DMS153 treated with DMSO at 0.1 percent for 48 hours (cell line): ENCODE measurements at regions not wholly inside any gene's neighbourhood (a gene's known extent, or its start where the extent isn't known, plus 50 kb on each side); places are given as distances from the start of the nearest gene placed in this dataset.
"Not testable (repeated sequence)": the region's sequence is repeated elsewhere in the genome, so short reads cannot be mapped to it uniquely, and the experiment has no call there.

ENCODE experiments used
- DNase-seq: peaks from one replicate; lab custom pipeline; 2025; ENCODE audit not compliant: unreplicated experiment; lab: John Stamatoyannopoulos, UW

DNA sequence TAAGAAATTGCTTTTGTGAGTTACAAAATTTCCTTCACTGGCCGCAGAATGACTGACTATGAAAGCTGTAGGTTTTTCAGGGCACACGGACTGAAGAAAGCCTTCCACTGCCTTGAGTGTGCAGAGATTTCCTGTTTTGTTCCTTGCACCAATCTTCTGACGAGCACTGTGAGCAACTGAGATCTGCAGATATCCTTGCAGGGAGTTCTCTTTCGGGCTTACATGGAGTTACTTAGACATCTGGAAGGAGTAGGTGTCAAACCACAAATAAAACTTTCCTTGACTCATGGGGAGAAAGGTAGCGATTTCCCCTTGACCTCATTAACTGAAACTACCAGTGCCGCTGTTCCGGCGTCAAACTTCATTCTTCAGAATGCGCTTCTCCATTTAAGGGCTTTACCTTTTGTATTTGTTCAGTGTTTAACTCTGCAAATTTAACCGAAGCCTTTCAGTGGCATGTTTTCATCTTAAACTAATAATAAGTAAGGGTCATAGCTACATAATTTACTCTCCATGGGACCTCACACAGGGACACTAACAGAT, 1175.3 kb downstream of the GATA3 start:
- no peak for DNase-seq

DNA sequence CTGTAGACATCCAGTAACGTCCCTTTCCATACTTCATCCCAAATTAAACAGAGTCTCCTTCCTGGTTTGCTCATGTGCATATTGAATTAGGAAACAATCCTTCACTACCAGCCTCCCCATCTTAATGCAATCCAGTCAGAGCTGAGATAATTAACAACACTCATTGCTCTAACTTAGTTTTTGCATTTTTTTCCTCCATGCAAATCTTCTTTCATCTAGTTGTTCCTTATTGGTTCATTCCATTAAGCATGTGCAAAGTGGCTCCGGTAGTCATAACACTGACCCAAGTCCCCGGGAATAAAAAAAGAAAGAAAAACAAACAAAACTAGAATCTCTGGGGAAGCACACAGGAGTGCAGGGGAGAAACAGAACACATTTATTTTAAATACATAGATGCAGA, 1176.1 kb downstream of the GATA3 start:
- no peak for DNase-seq

DNA sequence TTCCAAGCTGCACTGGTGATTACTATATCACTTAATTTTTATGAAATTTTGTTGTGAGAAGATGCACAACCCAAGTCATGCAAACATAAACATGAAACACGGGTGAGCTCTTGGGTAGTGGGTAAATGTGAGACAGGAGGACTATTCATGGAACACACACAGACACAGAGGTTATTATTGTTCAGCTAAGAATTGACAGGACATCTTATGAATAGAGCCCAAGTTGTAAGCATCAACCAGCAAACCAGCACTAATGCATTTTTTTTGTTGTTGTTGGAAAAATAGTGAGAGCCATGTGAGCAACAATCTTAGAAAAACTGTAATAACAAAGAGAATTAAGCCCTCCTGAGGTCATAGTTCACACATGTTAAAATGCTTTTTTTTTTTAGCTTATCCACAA, 1179.7 kb downstream of the GATA3 start:
- no peak for DNase-seq

DNA sequence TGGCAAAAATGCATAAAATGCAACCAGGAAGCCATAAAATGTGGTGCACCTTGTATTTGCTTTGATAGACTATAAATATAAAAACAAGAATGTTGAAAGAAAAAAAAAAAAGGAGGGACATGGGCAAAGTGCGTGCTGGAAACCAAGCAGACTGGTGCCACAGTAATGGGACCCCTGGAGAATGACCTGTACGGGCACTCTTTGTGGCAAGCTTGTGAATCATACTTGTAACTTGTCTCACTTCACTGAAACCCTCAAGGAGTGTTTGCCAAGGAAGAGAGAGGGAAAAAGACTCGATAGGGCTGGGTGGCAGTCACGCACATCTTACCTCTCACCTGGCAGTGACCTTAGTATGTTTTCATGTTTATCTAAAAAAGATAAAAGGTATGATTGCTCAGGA, 1183.6 kb downstream of the GATA3 start:
- DNase-seq = no peak

DNA sequence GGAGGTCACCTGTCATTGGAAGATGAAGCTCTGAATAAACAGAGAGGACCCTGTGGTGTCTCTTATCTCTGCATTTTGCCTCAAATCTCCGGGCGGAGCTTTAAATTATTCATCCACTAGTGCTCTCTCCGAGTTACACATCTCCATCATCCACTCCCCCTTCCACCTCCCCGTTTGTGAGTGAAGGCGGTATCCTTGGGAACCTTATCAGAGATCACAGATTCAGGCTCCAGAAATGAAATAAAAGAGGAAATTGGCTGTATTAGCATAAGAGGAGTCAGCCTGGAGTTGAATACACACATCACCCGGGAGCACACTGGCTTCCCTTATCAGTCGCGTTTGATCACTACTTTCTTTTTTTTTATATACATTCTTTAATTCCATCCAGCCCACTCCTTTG, 1184.8 kb downstream of the GATA3 start:
- DNase-seq = no peak

DNA sequence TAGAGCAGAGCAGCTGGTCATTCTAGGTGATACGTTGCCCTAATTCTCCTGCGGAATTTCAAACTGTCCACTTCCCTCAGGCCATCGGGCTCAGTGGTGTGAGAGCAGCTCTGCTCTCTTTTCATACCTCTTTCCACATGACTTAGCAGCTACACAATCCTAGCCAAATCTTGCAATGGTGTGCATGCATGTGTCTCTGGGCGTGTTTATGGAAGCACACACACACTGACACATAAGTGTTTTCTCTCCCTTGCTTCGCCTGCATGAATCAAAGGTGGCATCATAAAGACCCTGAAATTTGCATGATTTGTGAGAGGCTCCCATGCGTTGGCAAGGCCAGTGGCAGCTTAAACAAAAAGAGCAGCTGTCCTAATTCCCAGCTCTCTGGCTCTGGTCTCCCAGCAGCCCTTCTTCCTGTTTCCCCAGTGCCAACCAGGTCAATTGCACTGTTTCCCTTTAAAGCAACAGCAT, 1189.5 kb downstream of the GATA3 start:
- no peak for DNase-seq

DNA sequence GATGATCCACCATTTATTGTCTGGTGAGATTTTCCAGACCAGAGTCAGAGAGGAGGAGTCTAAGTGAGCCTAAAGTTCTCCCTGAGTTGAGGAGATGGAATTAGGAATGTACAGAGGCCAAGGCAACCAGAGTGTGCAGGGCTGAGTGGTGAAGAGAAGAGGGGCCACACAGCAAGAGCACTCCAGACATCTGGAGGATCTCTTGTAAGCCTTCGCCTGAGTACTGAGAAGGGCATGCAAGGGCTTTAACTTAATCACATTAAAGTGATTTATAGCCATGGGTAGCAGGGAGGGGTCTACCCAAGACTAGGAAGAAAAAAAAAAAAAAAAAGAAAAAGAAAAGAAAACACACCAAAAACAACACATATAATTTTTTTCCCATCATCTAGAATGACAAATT, 1190.4 kb downstream of the GATA3 start:
- DNase-seq = no peak

DNA sequence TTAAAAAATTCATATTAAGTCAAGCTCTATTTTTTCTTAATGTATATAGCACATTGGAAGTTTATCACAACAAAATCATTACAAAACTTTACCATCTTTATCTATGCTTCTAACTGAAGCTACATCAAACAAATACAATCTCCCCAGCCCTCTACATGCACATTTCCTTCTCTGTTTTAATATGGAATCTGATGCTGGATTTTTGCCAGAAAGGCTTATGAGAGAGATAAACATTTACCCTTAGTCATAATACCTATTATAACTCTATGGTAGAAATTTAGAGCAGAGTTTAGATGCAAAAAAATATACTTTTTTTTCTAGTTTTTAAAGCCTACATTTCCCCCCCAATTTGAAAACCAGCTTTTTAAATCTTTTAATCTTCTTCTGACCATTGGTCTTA, 1198.6 kb downstream of the GATA3 start:
- no peak for DNase-seq

DNA sequence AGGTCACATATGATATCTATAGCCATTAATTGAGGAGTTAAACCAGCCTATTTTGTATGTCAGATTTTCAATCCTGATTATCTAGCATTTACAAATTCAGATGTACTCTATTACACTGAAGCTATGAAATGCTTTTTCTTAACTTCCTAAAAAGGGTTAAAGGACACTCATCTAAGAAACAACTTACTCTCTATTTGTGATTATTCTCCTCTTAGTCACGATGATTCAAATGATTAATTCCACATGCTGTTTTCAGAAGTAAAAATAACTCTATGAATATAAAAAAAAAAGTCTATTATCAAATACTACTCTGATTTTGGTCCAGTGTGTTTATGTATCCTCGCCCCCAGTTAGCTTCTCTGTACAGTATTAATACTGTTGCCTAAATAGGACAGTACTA, 1199.9 kb downstream of the GATA3 start:
- no peak for DNase-seq

DNA sequence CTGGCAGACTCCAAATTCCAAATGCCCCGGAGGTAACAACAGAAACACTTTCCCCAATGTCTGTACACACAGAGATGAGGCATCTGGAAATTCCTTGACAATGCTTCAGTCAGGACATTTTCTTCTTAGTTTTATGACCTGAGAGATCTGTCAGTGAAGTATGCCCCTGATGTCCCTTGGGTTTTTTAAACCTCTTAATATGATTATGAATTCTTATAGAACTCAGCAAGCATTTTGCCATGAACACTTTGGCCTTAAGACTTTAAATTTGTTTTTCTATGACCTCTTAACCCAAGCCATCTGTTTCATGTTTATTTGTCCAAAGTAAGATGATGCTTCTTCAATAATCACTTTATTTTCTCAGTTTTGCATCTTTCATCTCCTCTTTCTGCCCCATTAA, 1206.2 kb downstream of the GATA3 start:
- DNase-seq = no peak

DNA sequence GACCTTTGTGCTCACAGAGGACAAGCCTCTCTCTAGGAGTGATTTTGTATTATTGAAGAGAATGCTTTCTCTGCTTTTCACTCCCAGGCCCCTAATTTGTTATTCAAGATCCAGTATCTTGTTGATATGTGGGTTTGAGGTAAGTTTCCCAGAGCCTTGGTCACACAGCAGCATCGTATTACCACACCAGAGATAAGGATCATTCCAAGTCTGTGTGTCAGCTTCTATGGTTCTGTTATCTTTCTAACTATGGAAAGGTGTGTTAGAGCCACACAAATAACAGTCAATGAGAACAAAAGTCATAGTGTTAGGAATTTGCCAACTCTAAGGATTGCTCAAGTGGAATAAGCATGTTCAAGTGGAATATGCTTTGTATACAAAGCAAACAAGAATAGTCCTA, 1208.3 kb downstream of the GATA3 start:
- DNase-seq = no peak

DNA sequence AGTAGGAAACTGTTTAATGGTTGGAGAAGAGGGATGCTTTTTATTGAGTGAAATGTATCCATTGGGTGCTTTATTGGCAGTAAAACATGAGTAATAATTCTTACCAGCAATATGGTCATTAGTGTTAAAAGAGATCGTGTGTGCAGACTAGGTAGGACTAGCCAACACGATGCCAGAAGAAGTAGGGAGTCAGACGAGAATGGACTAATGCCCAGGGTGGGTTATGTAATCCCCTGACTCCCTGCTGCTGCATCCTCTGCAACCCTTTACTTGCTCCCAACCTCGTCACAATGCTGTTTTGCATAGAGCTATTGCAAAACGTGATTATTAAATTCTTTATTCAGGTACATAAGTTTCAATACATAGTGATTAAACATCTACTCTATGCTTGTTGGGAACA, 1213.7 kb downstream of the GATA3 start:
- no peak for DNase-seq

DNA sequence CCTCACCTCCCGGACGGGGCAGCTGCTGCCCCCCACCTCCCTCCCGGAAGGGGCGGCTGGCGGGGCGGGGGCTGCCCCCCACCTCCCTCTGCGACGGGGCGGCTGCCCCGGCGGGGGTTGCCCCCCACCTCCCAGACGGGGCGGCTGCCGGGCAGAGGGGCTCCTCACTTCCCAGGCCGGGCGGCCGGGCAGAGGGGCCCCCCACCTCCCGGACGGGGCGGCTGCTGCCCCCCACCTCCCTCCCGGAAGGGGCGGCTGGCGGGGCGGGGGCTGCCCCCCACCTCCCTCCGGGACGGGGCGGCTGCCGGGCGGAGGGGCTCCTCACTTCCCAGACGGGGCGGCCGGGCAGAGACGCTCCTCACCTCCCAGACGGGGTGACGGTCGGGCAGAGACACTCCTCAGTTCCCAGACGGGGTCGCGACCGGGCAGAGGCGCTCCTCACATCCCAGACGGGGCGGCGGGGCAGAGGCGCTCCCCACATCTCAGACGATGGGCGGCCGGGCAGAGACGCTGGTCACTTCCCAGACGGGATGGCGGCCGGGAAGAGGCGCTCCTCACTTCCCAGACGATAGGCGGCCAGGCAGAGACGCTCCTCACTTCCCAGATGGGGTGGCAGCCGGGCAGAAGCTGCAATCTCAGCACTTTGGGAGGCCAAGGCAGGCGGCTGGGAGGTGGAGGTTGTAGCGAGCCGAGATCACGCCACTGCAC, 1218.8 kb downstream of the GATA3 start:
- not testable (repeated sequence) for DNase-seq

DNA sequence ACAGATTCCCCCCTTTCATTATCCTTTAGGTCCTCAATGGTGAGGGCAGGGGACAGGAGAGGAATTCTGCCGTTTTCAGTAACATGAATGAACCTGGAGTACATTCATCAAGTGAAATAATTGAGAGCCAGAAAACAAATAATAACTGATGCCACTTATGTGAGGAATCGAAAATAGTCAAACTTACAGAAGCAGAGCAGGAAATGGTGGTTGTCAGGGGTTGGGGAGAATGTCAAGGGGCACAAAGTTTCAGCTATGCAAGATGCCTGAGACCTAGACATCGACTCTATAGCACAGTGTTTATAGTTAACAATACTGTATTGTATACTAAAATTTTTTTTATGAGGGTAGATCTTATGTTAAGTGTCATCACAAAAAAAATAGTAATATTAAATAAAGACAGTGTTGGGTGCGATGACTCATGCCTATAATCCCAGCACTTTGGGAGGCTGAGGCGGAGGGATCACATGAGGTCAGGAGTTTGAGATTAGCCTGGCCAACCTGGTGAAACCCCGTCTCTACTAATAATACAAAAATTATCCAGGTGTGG, 1219.8 kb downstream of the GATA3 start:
- DNase-seq = no peak

DNA sequence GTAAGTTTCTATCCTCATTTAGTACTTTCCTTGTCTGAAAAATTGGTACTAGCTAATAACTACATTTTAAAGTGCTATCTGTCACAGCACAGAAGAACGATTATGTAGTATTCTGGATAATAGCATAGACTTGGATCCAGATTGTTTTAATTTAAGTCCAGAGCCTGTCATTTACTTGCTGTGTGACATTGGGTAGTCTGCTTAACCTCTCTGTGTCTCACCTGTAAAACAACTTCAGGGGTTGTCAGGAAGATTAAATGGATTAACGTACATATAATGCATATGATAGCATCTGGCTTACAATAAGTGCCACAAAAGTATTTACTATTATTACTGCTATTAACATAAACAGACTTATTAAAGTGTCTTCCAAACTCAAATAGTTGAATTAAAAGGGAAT, 1221.4 kb downstream of the GATA3 start:
- DNase-seq = no peak

DNA sequence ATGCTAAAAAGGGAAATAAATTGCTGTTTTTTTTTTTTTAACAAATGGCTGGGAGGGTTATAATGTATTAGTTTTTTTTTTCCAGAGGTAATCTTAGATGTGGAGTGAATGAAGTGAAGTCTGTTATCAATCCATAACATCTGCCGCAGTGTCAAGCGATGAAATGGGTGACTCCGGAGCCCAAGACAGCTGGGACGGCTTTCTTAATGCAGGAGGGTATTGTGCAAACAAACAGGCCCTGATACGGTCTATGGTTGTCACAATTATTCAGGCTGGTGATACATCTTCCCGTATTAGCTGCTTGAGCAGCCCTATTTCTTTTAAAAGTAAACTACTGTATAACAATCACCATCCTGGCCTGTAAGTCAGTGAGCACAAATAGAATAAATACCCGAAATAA, 1231.2 kb downstream of the GATA3 start:
- no peak for DNase-seq

DNA sequence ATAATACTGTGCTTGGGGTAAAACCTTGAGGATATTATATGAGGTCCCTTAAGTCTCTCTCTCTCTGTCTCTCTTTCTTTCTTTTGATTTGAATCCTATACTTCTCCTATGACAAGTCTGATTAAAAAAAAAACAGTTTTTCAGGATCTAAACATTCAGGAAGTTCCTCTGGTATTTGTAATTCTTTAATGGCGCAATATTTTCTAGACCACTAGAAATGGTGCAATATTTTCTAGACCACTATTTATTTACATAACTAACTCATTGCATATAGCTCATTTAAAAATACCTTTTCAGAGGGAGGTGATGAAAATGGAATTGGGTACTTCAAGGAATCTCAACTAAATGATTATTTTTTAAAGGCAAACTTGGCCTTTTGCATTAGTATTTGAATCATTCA, 1235.3 kb downstream of the GATA3 start:
- no peak for DNase-seq

DNA sequence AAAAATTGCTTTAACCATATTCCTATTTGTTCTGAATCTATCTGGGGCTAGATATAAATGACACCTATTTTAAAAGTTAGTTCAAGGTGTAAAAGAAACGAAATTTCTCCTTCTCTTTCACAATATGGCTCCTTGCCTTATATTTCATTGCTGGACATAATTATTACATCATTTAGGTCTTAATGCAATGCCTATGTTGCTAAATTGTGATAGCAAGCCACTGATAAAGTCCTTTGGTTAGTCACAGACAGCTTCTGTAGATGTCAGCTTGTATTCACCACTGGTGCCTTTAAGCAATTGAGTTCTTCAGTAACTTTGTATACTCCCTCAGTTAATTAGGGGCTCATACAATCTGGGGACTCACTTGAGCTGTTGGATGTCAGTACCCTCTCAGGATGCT, 1236.6 kb downstream of the GATA3 start:
- DNase-seq = no peak

DNA sequence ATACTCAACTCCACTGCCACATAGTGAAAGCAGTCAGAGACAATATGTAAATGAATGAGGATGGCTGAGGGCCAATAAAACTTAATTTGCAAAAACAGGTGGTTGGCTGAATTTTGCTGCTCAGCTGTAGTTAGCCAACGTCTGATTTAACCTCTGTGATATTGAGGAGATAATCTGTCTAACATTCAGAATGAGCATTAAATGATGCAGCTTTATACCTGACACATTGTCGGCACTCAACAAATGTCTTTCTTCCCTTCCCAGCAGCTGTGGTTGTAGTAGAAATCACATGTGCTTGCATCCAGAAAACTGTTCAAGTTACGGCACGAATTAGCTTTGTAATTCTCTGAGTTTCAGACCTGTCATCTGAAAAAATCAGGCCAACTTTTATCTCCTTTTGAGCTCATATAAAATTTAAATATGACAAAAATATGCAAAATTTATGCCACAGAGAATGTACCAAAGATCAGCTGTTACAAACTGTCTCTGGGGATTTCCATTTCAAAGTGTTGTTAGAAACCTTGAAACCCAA, 1239.7 kb downstream of the GATA3 start:
- no peak for DNase-seq

DNA sequence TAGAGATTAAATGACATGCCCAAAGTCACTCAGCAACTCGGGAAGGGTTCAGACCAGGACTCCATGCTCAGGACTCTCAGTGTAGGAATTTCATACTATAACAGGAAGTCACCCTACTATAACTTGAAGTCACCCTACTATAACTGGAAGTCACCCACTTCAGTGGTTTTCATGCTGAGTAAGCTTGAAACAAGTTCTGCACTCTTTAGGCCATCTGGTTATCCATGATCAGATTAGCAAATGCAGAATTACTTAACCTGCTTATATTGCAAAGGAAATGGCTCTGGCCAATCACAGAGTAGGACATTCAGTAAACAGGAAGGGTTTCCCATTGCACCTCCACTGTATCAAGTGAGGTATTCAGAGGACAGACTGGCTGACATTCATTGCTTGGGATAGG, 1240.4 kb downstream of the GATA3 start:
- no peak for DNase-seq

DNA sequence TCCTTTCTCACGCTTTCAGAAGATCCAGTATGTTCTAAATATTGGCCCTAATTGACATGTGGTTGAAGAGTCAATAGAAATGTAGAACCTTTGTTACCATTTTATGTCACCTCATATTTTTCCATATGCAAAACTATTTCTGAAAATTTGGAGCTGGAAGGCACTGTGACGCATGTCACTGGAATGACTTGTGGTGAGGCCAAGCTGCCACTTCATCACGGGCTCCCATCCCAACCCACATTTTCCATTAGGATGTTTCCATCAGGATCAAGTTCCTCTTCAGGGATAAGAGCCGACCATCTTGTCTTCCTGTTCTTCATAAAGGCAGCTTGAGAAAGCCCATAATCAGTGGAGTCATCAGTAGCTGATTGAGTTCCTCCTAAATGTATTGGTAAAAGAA, 1241.7 kb downstream of the GATA3 start:
- DNase-seq = no peak

DNA sequence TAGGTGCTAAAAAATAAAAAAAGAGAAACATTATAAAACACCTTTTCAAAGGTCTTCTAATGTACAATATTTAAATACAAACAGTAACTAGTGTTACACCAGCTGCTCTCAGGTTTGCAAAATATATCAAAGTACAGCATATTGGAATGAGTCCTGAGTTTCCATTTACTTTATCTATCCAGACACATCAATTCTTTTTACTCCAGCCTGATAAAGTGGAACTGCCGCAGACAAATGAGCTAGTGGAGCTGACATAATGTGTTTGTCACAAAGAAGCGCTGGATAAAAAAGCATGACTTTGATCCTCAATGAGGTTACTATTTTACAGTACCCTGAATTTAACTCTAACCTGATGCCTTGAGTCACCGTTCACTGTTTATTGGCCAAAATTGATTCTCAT, 1243.1 kb downstream of the GATA3 start:
- DNase-seq = no peak

DNA sequence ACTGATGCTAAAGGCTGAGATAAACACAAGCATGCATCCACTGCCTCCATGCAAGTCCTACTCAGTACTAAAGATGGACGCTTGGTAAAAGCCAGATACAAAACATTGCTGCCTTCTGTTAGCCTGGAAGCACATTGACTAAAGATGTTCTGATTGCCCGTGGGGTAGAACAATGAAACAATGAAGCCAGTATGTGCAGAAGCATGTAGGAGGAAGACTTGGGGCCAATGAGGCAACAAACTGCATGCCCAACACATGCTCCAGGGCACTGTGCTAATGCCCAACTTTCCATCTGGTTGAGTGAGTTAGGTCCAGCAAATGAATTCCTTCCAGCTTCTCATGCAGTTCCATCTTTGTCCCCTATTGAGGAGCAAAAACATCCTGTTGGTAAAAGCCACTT, 1245.5 kb downstream of the GATA3 start:
- DNase-seq = no peak
